ENCODE measurements at regions not wholly inside any gene's neighbourhood (a gene's known extent, or its start where the extent isn't known, plus 50 kb on each side); places are given as distances from the start of the nearest gene placed in this dataset.
"Not testable (repeated sequence)": the region's sequence is repeated elsewhere in the genome, so short reads cannot be mapped to it uniquely, and the experiment has no call there.

DNA sequence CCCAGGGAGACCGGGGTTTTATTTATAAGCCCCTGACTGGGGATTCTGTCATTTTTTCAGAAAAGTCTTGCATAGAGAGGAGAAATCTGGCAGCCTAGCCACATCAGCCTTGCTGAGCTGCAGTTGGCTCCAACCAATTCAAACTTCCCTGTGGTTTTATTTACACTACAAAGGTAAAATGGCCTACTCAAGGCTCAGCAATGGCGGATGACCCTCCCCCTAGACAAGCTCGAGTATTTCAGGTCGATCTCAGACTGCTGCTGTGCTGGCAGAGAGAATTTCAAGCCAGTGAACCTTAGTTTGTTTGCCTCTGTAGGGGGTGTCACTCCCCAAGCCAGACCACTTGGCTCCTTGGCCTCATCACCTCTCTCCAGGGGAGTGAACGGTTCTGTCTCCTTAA lies 52.9 kb downstream of the CDY2A start:
- H3K4me1 ChIP-seq; ATAC-seq; H3K9me3 ChIP-seq; H3K4me3 ChIP-seq; H3K27ac ChIP-seq; DNase-seq (ENCODE audit: low read depth in 1 of 2, low spot score in 1 of 2); FAIRE-seq; CTCF ChIA-PET; H3K4me2 ChIP-seq; POLR2A ChIA-PET: not testable (repeated sequence)
- no CpG with 5 or more reads among the region's 5 CpGs for WGBS (ENCODE audit: missing lambda C conversion rate)

DNA sequence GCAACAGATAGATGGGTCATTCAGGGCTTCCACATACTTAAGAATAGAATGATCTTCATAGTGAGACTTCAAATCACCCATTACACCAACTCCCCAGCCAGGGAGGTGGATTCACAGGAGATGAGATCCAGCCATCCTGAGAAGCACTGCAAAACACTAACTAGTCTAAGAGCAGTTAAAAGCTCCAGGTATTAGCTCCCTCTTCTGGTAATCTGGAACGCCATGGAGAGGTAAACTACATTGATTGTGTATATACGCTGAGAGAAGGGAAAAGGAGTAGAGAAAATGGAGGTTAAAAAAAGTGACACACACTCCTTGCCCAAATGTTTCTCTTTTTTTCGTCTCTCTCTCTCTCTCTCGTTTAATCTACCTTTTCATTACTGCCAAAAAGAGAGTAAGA lies 60.3 kb downstream of the CDY2A start:
- ATAC-seq (peak; percentile 77 to 80), FAIRE-seq (peak; percentile 100)
- H3K4me3 ChIP-seq; POLR2A ChIA-PET; CTCF ChIA-PET; H3K27ac ChIP-seq; H3K9me3 ChIP-seq; H3K4me1 ChIP-seq; DNase-seq (ENCODE audit: low read depth in 1 of 2, low spot score in 1 of 2); H3K4me2 ChIP-seq: not testable (repeated sequence)
- no CpG with 5 or more reads among the region's 4 CpGs for WGBS (ENCODE audit: missing lambda C conversion rate)

DNA sequence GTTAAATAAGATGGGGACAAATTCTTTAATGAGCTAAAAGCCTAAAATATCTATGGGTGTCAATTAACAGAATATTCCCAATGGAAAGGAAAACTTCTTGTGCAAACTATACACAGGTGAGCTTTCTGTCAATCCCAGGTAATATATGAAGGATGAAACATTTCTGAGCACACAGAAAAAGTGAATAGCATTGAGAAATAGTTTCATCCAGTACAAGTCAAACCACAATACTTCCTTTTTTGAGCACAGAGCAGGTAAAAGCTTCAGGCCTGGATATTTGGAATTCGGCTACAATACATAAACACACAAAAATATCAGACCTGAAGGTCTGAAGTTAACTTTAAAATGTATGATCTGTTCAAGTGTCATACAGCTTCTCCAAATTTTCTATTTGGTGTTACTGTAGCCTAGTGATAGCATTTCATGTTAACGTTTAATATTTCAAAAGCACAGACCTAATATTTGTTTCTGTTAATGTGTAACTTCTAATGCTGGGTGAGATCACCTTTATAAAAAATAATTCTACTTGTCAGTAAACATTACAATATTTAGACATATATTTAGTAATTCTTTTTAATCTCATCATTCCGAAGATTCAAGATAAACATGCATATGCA lies 60.9 kb downstream of the CDY2A start:
- CTCF ChIA-PET; POLR2A ChIA-PET; H3K4me2 ChIP-seq; FAIRE-seq; H3K9me3 ChIP-seq; H3K27ac ChIP-seq; H3K4me3 ChIP-seq; H3K4me1 ChIP-seq; DNase-seq (ENCODE audit: low read depth in 1 of 2, low spot score in 1 of 2): not testable (repeated sequence)
- ATAC-seq = peak; percentile 61
- WGBS (ENCODE audit: missing lambda C conversion rate) = no CpG with 5 or more reads among the region's 3 CpGs

DNA sequence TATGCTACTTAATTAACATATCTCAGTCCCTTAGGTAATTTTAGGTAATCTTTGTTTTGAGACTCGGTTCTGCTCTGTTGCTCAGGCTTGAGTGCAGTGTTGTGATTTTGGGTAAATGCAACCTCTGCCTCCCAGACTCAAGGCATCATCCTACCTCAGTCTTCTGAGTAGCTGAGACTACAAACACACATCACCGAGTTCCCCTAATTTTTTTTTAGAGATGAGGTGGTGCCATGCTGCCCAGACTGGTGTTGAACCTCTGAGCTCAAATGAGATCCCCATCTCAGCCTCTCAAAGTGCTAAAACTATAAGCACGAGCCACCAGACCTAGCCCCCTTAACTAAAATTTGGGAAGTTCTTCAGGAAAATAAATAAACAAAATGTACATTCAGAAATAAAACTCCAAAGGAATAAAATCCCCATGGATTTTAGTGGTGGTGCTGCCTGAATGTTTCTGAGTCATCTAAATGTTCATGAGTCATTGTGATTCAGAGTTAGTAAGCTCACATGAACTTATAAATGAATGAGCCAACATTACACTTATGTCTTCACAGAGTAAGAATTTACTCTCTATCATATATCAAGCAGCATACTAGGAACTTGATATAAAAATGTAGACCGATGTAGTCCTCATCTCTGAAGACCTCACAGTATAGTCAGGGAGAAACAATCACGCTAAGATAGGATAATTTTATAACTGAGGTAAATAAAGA lies 62.5 kb downstream of the CDY2A start:
- H3K4me1 ChIP-seq; POLR2A ChIA-PET; H3K4me3 ChIP-seq; DNase-seq (ENCODE audit: low read depth in 1 of 2, low spot score in 1 of 2); H3K4me2 ChIP-seq; H3K27ac ChIP-seq; CTCF ChIA-PET; H3K9me3 ChIP-seq: not testable (repeated sequence)
- peak; percentile 85 to 94 for ATAC-seq
- no CpG with 5 or more reads among the region's 5 CpGs for WGBS (ENCODE audit: missing lambda C conversion rate)
- peak; percentile 98 for FAIRE-seq

DNA sequence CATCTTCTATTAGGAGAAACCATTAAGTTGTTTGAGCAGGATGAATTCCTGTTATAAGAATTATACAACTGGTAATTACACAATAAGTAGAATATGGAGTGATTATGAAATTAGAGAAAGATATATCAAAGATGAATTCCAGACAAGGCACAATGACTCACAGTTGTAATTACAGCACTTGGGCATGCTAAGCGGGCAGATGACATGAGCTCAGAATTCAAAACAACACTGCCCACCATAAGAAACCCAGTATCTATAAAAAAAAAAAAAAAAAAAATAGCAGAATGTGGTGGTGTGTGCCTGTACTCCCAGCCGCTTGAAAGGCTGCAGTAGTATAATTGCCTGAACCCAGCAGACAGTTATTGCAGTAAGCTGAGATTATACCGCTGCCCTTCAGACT lies 67.4 kb downstream of the CDY2A start:
- ATAC-seq; H3K4me1 ChIP-seq; H3K9me3 ChIP-seq; H3K4me3 ChIP-seq; H3K27ac ChIP-seq; DNase-seq (ENCODE audit: low read depth in 1 of 2, low spot score in 1 of 2); POLR2A ChIA-PET; H3K4me2 ChIP-seq; CTCF ChIA-PET: not testable (repeated sequence)
- peak; percentile 39 for FAIRE-seq
- WGBS (ENCODE audit: missing lambda C conversion rate) = no CpG with 5 or more reads among the region's 3 CpGs

DNA sequence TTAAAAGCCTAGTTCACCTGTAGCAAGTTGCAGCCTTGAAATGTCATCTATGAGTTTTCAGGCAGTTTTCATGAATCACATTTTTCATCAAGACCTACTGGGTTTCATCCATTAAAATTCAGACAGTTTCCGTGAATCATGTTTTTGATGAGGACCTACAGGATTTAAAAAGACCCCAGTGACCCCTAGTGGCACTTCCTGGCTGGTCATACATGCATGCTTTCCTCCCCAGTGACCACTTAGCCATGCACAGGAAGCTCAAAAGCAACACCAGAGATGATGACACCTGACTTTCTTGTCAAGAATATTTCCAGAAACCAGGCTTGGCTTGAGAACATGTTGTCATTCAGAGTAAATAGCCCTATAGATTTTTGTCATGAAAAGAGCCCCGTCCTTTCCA lies 80.1 kb downstream of the CDY2A start:
- H3K27ac ChIP-seq; H3K4me3 ChIP-seq; POLR2A ChIA-PET; H3K9me3 ChIP-seq; DNase-seq (ENCODE audit: low read depth in 1 of 2, low spot score in 1 of 2); FAIRE-seq; CTCF ChIA-PET; H3K4me2 ChIP-seq; H3K4me1 ChIP-seq: not testable (repeated sequence)
- ATAC-seq = peak in 1 of 2 experiments; percentile 46; a peak in 1 of 6 replicates
- no CpG with 5 or more reads among the region's 2 CpGs for WGBS (ENCODE audit: missing lambda C conversion rate)

DNA sequence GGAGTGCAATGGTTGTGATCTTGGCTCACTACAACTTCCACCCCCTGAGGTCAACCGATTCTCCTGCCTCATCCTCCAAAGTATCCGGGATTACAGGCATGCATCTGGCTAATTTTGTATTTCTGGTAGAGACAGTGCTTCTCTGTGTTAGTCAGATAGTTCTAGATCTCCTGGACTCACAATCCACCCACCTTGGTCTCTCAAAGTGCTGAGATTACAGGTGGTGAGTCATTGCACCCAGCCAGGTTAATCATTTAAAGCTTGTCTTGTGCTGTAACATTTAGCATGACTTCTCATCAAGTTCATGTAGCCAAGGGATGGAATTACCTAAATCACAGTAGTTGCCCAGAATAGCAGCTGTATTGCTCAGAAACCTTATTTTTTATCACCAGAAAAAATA lies 92.8 kb downstream of the CDY2A start:
- H3K4me3 ChIP-seq; H3K4me2 ChIP-seq; H3K9me3 ChIP-seq; H3K4me1 ChIP-seq; CTCF ChIA-PET; H3K27ac ChIP-seq; POLR2A ChIA-PET; DNase-seq (ENCODE audit: low read depth in 1 of 2, low spot score in 1 of 2): not testable (repeated sequence)
- ATAC-seq = peak; percentile 80 to 84; a peak in 5 of 6 replicates
- FAIRE-seq = peak; percentile 85
- WGBS (ENCODE audit: missing lambda C conversion rate) = no CpG with 5 or more reads among the region's 2 CpGs

DNA sequence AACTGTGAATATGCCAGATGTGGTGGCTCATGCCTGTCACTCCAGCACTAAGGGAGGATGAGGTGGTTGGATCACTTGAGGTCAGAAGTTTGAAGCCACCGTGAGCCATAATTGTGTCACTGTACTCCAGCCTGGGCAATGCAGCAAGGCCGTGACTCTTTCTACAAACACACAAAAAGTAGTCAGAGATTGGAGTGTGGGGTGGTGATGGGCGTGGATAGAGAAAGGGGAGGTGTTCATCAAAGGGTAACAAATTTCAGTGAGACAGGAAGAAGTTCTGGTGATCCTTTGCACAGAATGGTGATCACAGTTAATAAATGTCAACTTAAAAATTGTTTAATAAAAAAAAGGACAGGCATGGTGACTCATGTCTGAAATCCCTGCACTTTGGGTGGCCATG lies 112.1 kb downstream of the CDY2A start:
- H3K9me3 ChIP-seq; H3K27ac ChIP-seq; H3K4me2 ChIP-seq; H3K4me3 ChIP-seq; CTCF ChIA-PET; FAIRE-seq; H3K4me1 ChIP-seq; DNase-seq (ENCODE audit: low read depth in 1 of 2, low spot score in 1 of 2); POLR2A ChIA-PET: not testable (repeated sequence)
- WGBS (ENCODE audit: missing lambda C conversion rate) = no CpG with 5 or more reads among the region's 3 CpGs
- ATAC-seq = peak; percentile 68 to 77; a peak in 5 of 6 replicates

DNA sequence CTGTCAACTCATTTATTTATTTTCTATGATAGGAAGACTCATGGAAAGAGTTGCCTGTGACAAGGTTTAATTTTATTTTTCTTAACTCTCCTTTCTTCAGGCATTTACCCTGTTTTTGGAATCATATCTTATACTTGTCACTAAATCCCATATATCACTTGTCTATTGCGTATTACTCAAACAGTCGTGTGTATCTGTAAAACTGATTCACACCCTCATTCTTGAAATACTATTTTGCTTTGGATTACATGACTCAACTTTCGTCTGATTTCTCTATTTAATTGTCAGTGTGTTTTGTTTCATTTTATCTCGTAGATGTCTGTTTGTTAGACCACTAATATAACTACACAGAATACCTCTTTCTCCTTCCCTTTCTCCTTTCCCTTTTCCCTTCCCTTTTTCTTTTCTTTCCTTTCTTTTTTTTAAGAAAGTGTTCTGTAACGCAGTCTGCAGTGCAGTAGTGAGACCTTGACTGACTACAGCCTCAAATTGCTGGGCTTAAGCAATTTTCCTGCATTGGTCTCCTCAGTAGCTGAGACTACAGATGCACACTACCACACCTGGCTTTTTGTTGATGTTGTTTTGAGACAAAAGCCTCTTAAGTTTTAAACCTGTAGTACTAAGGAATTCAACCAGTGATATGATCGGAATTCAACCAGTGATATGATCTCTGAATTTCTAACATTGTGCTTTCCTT lies 113.9 kb downstream of the CDY2A start:
- no CpG with 5 or more reads among the region's 6 CpGs for WGBS (ENCODE audit: missing lambda C conversion rate)
- H3K4me3 ChIP-seq; H3K9me3 ChIP-seq; H3K27ac ChIP-seq; CTCF ChIA-PET; DNase-seq (ENCODE audit: low read depth in 1 of 2, low spot score in 1 of 2); POLR2A ChIA-PET; H3K4me2 ChIP-seq; H3K4me1 ChIP-seq: not testable (repeated sequence)
- peak; percentile 72 for FAIRE-seq
- peak; percentile 47 to 76; a peak in 3 of 6 replicates for ATAC-seq

DNA sequence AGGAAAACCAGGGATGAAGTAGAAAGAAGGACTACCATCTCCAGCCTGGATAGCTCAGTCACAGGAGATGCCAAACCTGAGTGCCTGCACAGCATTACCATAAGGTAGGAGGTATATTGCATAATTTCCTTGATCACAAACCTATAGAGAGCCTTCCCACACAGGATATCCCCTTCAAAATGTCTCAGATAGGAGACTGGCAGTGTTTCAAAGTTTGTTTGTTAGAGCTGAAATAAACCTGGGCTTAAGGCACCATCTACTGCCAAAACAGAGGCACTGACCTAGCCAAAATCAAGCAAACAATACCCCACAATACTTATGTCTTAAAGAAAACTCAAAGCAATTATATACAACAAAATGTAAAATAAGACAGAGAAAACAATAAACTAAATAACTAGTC lies 120.8 kb downstream of the CDY2A start:
- FAIRE-seq (peak; percentile 82), ATAC-seq (peak; percentile 88 to 90)

DNA sequence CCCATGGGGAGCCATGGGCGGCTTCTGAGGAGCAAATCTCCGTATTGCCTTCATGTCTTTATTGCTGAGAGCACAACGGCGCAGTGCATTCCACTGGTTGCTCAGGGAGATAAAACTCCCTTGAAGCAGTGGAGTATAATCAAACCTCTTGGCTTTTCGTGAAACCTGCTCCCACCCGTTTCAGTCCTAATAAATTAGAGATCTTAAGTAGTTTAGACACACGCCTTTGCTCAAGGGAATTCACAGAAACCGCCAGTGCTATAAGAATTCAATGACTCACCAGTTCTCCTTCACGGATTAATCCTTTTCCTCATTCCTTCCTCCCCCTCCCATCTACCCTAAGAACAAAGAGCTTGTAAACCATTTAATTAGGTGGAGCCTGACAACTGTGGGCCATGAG lies 127.0 kb downstream of the CDY2A start:
- H3K4me3 ChIP-seq; DNase-seq (ENCODE audit: low read depth in 1 of 2, low spot score in 1 of 2); CTCF ChIA-PET; H3K4me2 ChIP-seq; POLR2A ChIA-PET; H3K4me1 ChIP-seq; H3K27ac ChIP-seq; H3K9me3 ChIP-seq: not testable (repeated sequence)
- ATAC-seq (peak; percentile 85 to 89), FAIRE-seq (peak; percentile 97)
- WGBS (ENCODE audit: missing lambda C conversion rate) = no CpG with 5 or more reads among the region's 9 CpGs

More for the DNA sequence above, 120.8 kb downstream of the CDY2A start:
- H3K9me3 ChIP-seq; H3K4me2 ChIP-seq; H3K4me1 ChIP-seq; H3K4me3 ChIP-seq; CTCF ChIA-PET; POLR2A ChIA-PET; H3K27ac ChIP-seq; DNase-seq (ENCODE audit: low read depth in 1 of 2, low spot score in 1 of 2): not testable (repeated sequence)

DNA sequence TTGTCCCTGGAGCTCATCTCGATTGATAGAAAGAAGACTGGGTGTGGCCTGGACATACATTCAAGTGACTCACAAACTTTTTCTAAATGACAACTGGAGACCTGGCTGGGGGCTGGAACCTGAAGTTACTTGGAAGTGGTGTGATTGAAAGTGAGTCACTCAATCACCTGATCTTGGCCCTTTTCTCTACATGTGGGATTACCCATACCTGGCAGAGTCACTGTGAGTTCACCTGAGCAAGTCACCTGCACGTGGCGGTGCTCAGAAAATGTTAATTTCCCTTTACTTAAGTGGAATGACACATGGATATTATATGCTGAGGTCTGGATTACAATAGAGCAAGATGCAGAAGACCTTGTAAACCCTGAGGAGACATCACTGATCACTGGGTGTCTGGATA lies 140.2 kb downstream of the CDY2A start:
- POLR2A ChIA-PET; H3K4me1 ChIP-seq; DNase-seq (ENCODE audit: low read depth in 1 of 2, low spot score in 1 of 2); ATAC-seq; H3K27ac ChIP-seq; H3K4me3 ChIP-seq; H3K4me2 ChIP-seq; H3K9me3 ChIP-seq; CTCF ChIA-PET: not testable (repeated sequence)
- FAIRE-seq = peak; percentile 43
- WGBS (ENCODE audit: missing lambda C conversion rate) = no CpG with 5 or more reads among the region's 3 CpGs
